Activated CD4-positive, alpha-beta T cell treated with anti-CD3 and anti-CD28 coated beads, Interleukin-2, amount 10 ng/mL, durations not matched to agents 7 days and 5 days (primary cell): ENCODE measurements at regions not wholly inside any gene's neighbourhood (a gene's known extent, or its start where the extent isn't known, plus 50 kb on each side); places are given as distances from the start of the nearest gene placed in this dataset.
"Not testable (repeated sequence)": the region's sequence is repeated elsewhere in the genome, so short reads cannot be mapped to it uniquely, and the experiment has no call there.

Experiments
- CTCF ChIA-PET: fragments of 350-600 bp; sonication (Branson Sonifier 250); formaldehyde crosslinking; loops from one replicate; lab custom pipeline; 2021; ENCODE audit warnings: antibody characterized with exemption; lab: Charles Lee
- POLR2A ChIA-PET: fragments of 350-600 bp; sonication (Branson Sonifier 250); formaldehyde crosslinking; loops from one replicate; lab custom pipeline; 2021; ENCODE audit warnings: antibody characterized with exemption; lab: Charles Lee
- DNase-seq: peaks from one replicate; pipeline ENCODE4 v3.0.0-alpha.2; 2020
- H3K27ac Mint-ChIP-seq: one replicate; pipeline ENCODE4 v1.8.0; 2021; ENCODE audit warnings: mild to moderate bottlenecking, moderate library complexity, mixed read lengths
- H3K27me3 Mint-ChIP-seq: one replicate; pipeline ENCODE4 v1.8.0; 2021; ENCODE audit warnings: mixed read lengths
- H3K36me3 Mint-ChIP-seq: one replicate; pipeline ENCODE4 v1.8.0; 2021; ENCODE audit warnings: low read depth, mixed read lengths
- H3K4me1 Mint-ChIP-seq: one replicate; pipeline ENCODE4 v1.8.0; 2021; ENCODE audit warnings: mixed read lengths
- H3K4me3 Mint-ChIP-seq: one replicate; pipeline ENCODE4 v1.8.0; 2021; ENCODE audit warnings: mild to moderate bottlenecking, moderate library complexity, mixed read lengths
- H3K9me3 Mint-ChIP-seq: one replicate; pipeline ENCODE4 v1.8.0; 2021; ENCODE audit warnings: mixed read lengths

GRCh38 chr7:89549768-89550167 is 604.5 kb upstream of the STEAP1 start:
- Mint-ChIP-seq H3K9me3 (no peaks in the 10 kb centered on the region), H3K27ac (no peak overlapping the region), H3K27me3 (no peaks in the 10 kb centered on the region), H3K36me3 (no peaks in the 10 kb centered on the region), H3K4me1 (no peaks in the 10 kb centered on the region), H3K4me3 (no peak overlapping the region)
- ChIA-PET POLR2A (no interaction called here), CTCF (no interaction called here)
- no peak for DNase-seq

- Mint-ChIP-seq H3K9me3 (no peaks in the 10 kb centered on the region), H3K4me3 (no peak overlapping the region), H3K27ac (no peak overlapping the region), H3K36me3 (no peaks in the 10 kb centered on the region), H3K27me3 (peaks cover 2% of the 10 kb centered on the region), H3K4me1 (no peaks in the 10 kb centered on the region)
- POLR2A ChIA-PET, result no interaction called here
- CTCF ChIA-PET, result no interaction called here
- no peak for DNase-seq
Observed at GRCh38 chr7:89554209-89554608, 600.1 kb upstream of the STEAP1 start.

- Mint-ChIP-seq H3K27me3 (peaks cover 4% of the 10 kb centered on the region), H3K27ac (no peak overlapping the region), H3K4me3 (no peak overlapping the region), H3K9me3 (no peaks in the 10 kb centered on the region), H3K4me1 (no peaks in the 10 kb centered on the region), H3K36me3 (no peaks in the 10 kb centered on the region)
- ChIA-PET POLR2A (no interaction called here), CTCF (no interaction called here)
- no peak for DNase-seq
Observed at GRCh38 chr7:89559596-89559995, 594.7 kb upstream of the STEAP1 start.

GRCh38 chr7:89563597-89563996 is 590.7 kb upstream of the STEAP1 start:
- Mint-ChIP-seq H3K36me3 (no peaks in the 10 kb centered on the region), H3K27me3 (peaks cover 3% of the 10 kb centered on the region), H3K4me1 (no peaks in the 10 kb centered on the region), H3K9me3 (peaks cover 2% of the 10 kb centered on the region), H3K4me3 (no peak overlapping the region), H3K27ac (no peak overlapping the region)
- DNase-seq, result no peak
- CTCF ChIA-PET, result no interaction called here
- POLR2A ChIA-PET, result no interaction called here

GRCh38 chr7:89584896-89585295 is 569.4 kb upstream of the STEAP1 start:
- Mint-ChIP-seq H3K9me3 (peaks cover 4% of the 10 kb centered on the region), H3K4me1 (no peaks in the 10 kb centered on the region), H3K27me3 (no peaks in the 10 kb centered on the region), H3K4me3 (no peak overlapping the region), H3K27ac (no peak overlapping the region), H3K36me3 (no peaks in the 10 kb centered on the region)
- no peak for DNase-seq
- CTCF ChIA-PET, result no interaction called here
- POLR2A ChIA-PET, result no interaction called here

DNA sequence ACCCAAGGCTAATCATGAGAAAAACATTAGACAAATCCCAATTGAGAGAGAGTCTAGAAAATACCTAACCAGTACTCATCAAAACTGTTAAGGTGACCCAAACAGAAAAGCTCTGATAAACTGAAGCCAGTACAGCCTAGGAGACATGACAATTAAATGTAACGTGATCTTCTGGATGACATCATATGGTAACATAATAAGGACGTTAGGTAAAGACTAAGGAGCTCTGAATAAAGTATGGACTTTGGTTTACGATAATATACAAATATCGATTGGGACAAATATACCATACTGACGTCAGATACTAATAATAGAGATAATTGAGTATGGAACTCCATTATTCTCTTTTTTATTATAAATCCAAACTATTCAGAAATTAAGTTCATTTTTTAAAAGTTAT is 561.1 kb upstream of the STEAP1 start:
- H3K4me1 Mint-ChIP-seq, result no peaks in the 10 kb centered on the region
- peaks cover 5% of the 10 kb centered on the region for H3K27me3 Mint-ChIP-seq
- no peak overlapping the region for H3K27ac Mint-ChIP-seq
- no peaks in the 10 kb centered on the region for H3K9me3 Mint-ChIP-seq
- POLR2A ChIA-PET, result no interaction called here
- CTCF ChIA-PET, result no interaction called here
- no peaks in the 10 kb centered on the region for H3K36me3 Mint-ChIP-seq
- no peak overlapping the region for H3K4me3 Mint-ChIP-seq
- no peak for DNase-seq

DNA sequence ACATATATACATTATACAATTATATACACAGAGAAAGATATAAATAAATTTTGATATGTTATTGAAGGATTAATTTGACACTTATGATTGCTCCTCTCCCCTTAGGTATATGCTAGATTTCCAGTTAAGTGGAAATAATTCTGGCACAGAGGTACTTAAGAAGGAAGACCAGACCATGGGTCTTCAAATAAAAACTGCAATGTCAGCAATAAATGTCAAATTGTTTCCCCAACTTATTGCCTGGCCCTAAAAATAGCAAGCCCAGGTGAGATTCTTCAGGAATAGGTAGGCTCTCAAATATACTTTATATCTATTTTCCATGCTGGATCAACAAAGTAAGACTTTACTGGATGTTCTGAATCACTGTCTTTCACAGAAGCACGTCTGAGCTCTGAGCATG is 551.3 kb upstream of the STEAP1 start:
- no peaks in the 10 kb centered on the region for H3K27me3 Mint-ChIP-seq
- CTCF ChIA-PET, result no interaction called here
- POLR2A ChIA-PET, result no interaction called here
- no peak overlapping the region for H3K4me3 Mint-ChIP-seq
- peaks cover 14% of the 10 kb centered on the region for H3K36me3 Mint-ChIP-seq
- H3K4me1 Mint-ChIP-seq, result peaks cover 42% of the 10 kb centered on the region
- no peak for DNase-seq
- H3K9me3 Mint-ChIP-seq, result peaks cover 22% of the 10 kb centered on the region
- H3K27ac Mint-ChIP-seq, result no peak overlapping the region

- no peak for DNase-seq
- Mint-ChIP-seq H3K4me3 (no peak overlapping the region), H3K36me3 (peaks cover 29% of the 10 kb centered on the region), H3K4me1 (peaks cover 64% of the 10 kb centered on the region), H3K9me3 (peaks cover 22% of the 10 kb centered on the region), H3K27ac (peak overlapping the region; percentile 84), H3K27me3 (no peaks in the 10 kb centered on the region)
- POLR2A ChIA-PET, result no interaction called here
- CTCF ChIA-PET, result no interaction called here
Observed at GRCh38 chr7:89605362-89605761, 548.9 kb upstream of the STEAP1 start.

GRCh38 chr7:89606511-89606910 is 547.8 kb upstream of the STEAP1 start:
- peak; percentile 12 for DNase-seq
- peaks cover 16% of the 10 kb centered on the region for H3K9me3 Mint-ChIP-seq
- peaks cover 23% of the 10 kb centered on the region for H3K36me3 Mint-ChIP-seq
- H3K27me3 Mint-ChIP-seq, result no peaks in the 10 kb centered on the region
- ChIA-PET CTCF (no interaction called here), POLR2A (no interaction called here)
- peaks cover 65% of the 10 kb centered on the region for H3K4me1 Mint-ChIP-seq
- H3K27ac Mint-ChIP-seq, result peak overlapping the region; percentile 85
- peak overlapping the region; percentile 36 for H3K4me3 Mint-ChIP-seq

DNA sequence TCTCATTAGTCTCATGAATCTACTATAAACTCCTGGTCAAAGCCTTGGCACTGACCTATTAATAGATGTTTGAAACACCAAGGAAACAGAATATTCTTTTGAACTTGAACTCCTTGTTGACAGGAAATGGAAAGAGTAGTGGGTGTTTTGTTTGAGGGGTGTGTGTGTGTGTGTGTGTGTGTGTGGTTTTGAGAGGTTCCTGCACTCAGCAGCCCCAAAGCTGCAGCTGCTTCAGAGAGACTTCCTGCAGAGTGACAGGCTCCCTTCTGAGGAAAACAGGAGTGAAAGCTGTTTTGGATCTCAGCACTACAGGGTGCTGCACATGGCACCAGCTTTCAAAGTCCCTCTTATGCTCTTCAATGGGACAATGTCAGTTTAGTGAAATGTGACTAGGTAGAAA is 546.5 kb upstream of the STEAP1 start:
- peaks cover 12% of the 10 kb centered on the region for H3K9me3 Mint-ChIP-seq
- H3K36me3 Mint-ChIP-seq, result peaks cover 20% of the 10 kb centered on the region
- DNase-seq, result peak; percentile 72
- CTCF ChIA-PET, result no interaction called here
- peak overlapping the region; percentile 23 for H3K4me3 Mint-ChIP-seq
- H3K27me3 Mint-ChIP-seq, result no peaks in the 10 kb centered on the region
- H3K27ac Mint-ChIP-seq, result peak overlapping the region; percentile 85
- POLR2A ChIA-PET, result no interaction called here
- H3K4me1 Mint-ChIP-seq, result peaks cover 65% of the 10 kb centered on the region

- CTCF ChIA-PET, H3K36me3 Mint-ChIP-seq, POLR2A ChIA-PET, DNase-seq, H3K9me3 Mint-ChIP-seq, H3K27me3 Mint-ChIP-seq, H3K4me3 Mint-ChIP-seq, H3K27ac Mint-ChIP-seq: not testable (repeated sequence)
- peaks cover 13% of the 10 kb centered on the region for H3K4me1 Mint-ChIP-seq
Observed at GRCh38 chr7:89616829-89617228, 537.4 kb upstream of the STEAP1 start.

- no peaks in the 10 kb centered on the region for H3K27me3 Mint-ChIP-seq
- no peak overlapping the region for H3K4me3 Mint-ChIP-seq
- ChIA-PET CTCF (no interaction called here), POLR2A (no interaction called here)
- peaks cover under 1% of the 10 kb centered on the region for H3K9me3 Mint-ChIP-seq
- peak overlapping the region; percentile 25 for H3K27ac Mint-ChIP-seq
- peaks cover 27% of the 10 kb centered on the region for H3K4me1 Mint-ChIP-seq
- DNase-seq, result no peak
- peaks cover 10% of the 10 kb centered on the region for H3K36me3 Mint-ChIP-seq
Observed at GRCh38 chr7:89618274-89618673, 536.0 kb upstream of the STEAP1 start.

DNA sequence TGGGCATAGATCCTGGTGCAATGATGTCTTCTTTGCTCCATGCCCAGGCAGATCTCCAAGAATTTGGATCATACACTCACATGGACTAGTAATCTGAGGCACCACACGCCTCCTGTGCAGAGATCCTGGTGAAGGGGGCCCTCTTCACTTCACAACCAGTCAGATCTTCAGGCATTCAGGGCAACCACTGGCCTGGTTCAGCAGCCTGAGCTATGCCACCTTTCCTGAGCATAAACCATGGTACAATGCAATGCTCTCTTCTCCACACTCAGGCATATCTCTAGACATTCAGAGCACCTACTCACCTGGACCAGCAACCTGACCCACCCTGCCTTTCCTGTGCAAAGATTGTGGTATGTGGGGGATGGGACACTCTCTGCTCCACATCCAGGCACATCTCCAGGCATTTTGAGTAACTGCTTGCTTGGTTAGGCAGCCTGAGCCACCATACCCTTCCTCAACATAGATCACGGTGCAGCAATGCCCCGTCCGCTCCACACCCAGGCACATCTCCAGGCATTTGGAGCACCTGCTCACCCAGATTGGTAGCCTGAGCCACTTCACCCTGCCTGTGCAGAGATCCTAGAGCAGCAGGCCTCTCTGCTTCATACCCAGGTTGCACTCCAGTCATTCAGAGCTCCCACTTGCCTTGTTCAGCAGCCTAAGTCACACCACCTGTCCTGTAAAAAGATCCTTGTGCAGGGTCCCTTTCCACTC is 532.2 kb upstream of the STEAP1 start:
- Mint-ChIP-seq H3K27me3 (peaks cover 3% of the 10 kb centered on the region), H3K36me3 (peaks cover 10% of the 10 kb centered on the region), H3K9me3 (no peaks in the 10 kb centered on the region), H3K27ac (peak overlapping the region; percentile 78), H3K4me3 (no peak overlapping the region), H3K4me1 (peaks cover 31% of the 10 kb centered on the region)
- POLR2A ChIA-PET, result no interaction called here
- no peak for DNase-seq
- CTCF ChIA-PET, result interaction anchor here (0.8 to 1.1 kb wide), 2 partner anchors 830 to 1379 kb away, joined by 3 read pairs; no protein-coding TSS in a partner anchor
